Brain pericyte (primary cell): ENCODE measurements at regions not wholly inside any gene's neighbourhood (a gene's known extent, or its start where the extent isn't known, plus 50 kb on each side); places are given as distances from the start of the nearest gene placed in this dataset.
A peak's percentile ranks its signal among the peaks of the same experiment; 100 is the strongest.
"Not testable (repeated sequence)": the region's sequence is repeated elsewhere in the genome, so short reads cannot be mapped to it uniquely, and the experiment has no call there.

Source experiments
- DNase-seq: peaks from one replicate; pipeline ENCODE4 v3.0.0-alpha.2; 2012; ENCODE audit warnings: low read depth, low spot score

- DNase-seq, result peak; percentile 11
Measured at GRCh38 chr5:90134892-90135291, 274.7 kb downstream of the CETN3 start.

- DNase-seq, result no peak
Measured at GRCh38 chr5:90134381-90134780, 275.2 kb downstream of the CETN3 start.

- DNase-seq, result no peak
Measured at GRCh38 chr5:90133941-90134340, 275.6 kb downstream of the CETN3 start.

GRCh38 chr5:90131383-90132133 lies 278.0 kb downstream of the CETN3 start:
- DNase-seq, result no peak

GRCh38 chr5:90128551-90128950 lies 281.0 kb downstream of the CETN3 start:
- no peak for DNase-seq

- DNase-seq, result peak; percentile 31
Measured at GRCh38 chr5:90119531-90119971, 290.0 kb downstream of the CETN3 start.

GRCh38 chr5:90117005-90117404 lies 292.6 kb downstream of the CETN3 start:
- DNase-seq, result no peak

GRCh38 chr5:90113108-90113507 lies 296.4 kb downstream of the CETN3 start:
- DNase-seq, result no peak

- no peak for DNase-seq
Measured at GRCh38 chr5:90112033-90112692, 297.4 kb downstream of the CETN3 start.

GRCh38 chr5:90111364-90112032 lies 298.1 kb downstream of the CETN3 start:
- DNase-seq, result no peak

- no peak for DNase-seq
Measured at GRCh38 chr5:90109285-90109684, 300.3 kb downstream of the CETN3 start.

- DNase-seq, result no peak
Measured at GRCh38 chr5:90099099-90099498, 310.5 kb downstream of the CETN3 start.

- DNase-seq, result no peak
Measured at GRCh38 chr5:90097082-90097477, 312.5 kb downstream of the CETN3 start.

GRCh38 chr5:90096415-90097081 lies 313.0 kb downstream of the CETN3 start:
- DNase-seq, result no peak

- DNase-seq, result no peak
Measured at GRCh38 chr5:90095292-90096060, 314.1 kb downstream of the CETN3 start.

- DNase-seq, result no peak
Measured at GRCh38 chr5:90093751-90094485, 315.6 kb downstream of the CETN3 start.

GRCh38 chr5:90092734-90093133 lies 316.8 kb downstream of the CETN3 start:
- no peak for DNase-seq

GRCh38 chr5:90084342-90084741 lies 325.2 kb downstream of the CETN3 start:
- DNase-seq, result no peak

GRCh38 chr5:90073026-90073570 lies 336.5 kb downstream of the CETN3 start:
- DNase-seq, result not testable (repeated sequence)

GRCh38 chr5:90071656-90072055 lies 337.9 kb downstream of the CETN3 start:
- DNase-seq, result no peak
